ENCODE measurements at regions not wholly inside any gene's neighbourhood (a gene's known extent, or its start where the extent isn't known, plus 50 kb on each side); places are given as distances from the start of the nearest gene placed in this dataset.
A peak's percentile ranks its signal among the peaks of the same experiment; 100 is the strongest.

- no peak overlapping the region for H3K4me3 ChIP-seq (ENCODE audit: insufficient read depth, low read depth, low read length)
- peaks cover 33% of the 10 kb centered on the region for H3K4me1 Mint-ChIP-seq (ENCODE audit: low read depth, unreplicated experiment)
- H2AFZ ChIP-seq (ENCODE audit: low read depth, low read length): no peak overlapping the region
- peak overlapping the region; percentile 16 for H3K9ac ChIP-seq (ENCODE audit: low read length)
- H3K4me2 ChIP-seq (ENCODE audit: low read length): no peak overlapping the region
- no peaks in the 10 kb centered on the region for H3K36me3 ChIP-seq (ENCODE audit: insufficient read depth, low read length)
- no peaks in the 10 kb centered on the region for H3K27me3 Mint-ChIP-seq (ENCODE audit: low read depth, unreplicated experiment)
- no peak overlapping the region for H3K4me3 Mint-ChIP-seq (ENCODE audit: unreplicated experiment)
- peaks cover 23% of the 10 kb centered on the region for H3K36me3 Mint-ChIP-seq (ENCODE audit: low read depth, unreplicated experiment)
- no peaks in the 10 kb centered on the region for H4K20me1 ChIP-seq (ENCODE audit: insufficient read depth, low read length)
- peaks cover 10% of the 10 kb centered on the region for H3K9me3 Mint-ChIP-seq (ENCODE audit: unreplicated experiment)
- FAIRE-seq (no peak), DNase-seq (ENCODE audit: low read depth) (peak; percentile 79)
- H3K9me3 ChIP-seq (ENCODE audit: insufficient read depth, low read depth, low read length): no peaks in the 10 kb centered on the region
- TF ChIP-seq, protein P1, sequence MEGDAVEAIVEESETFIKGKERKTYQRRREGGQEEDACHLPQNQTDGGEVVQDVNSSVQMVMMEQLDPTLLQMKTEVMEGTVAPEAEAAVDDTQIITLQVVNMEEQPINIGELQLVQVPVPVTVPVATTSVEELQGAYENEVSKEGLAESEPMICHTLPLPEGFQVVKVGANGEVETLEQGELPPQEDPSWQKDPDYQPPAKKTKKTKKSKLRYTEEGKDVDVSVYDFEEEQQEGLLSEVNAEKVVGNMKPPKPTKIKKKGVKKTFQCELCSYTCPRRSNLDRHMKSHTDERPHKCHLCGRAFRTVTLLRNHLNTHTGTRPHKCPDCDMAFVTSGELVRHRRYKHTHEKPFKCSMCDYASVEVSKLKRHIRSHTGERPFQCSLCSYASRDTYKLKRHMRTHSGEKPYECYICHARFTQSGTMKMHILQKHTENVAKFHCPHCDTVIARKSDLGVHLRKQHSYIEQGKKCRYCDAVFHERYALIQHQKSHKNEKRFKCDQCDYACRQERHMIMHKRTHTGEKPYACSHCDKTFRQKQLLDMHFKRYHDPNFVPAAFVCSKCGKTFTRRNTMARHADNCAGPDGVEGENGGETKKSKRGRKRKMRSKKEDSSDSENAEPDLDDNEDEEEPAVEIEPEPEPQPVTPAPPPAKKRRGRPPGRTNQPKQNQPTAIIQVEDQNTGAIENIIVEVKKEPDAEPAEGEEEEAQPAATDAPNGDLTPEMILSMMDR (IDR thresholded peaks at IDR 0.05; ENCODE audit: insufficient read depth, low read depth, low read length): no peak
- TF ChIP-seq EZH2 (IDR thresholded peaks at IDR 0.05; ENCODE audit: insufficient read depth, low read length): no peak
- H3K27me3 ChIP-seq (ENCODE audit: insufficient read depth, low read length): no peaks in the 10 kb centered on the region
- H3K4me1 ChIP-seq (ENCODE audit: insufficient read depth, low read length): peaks cover 8% of the 10 kb centered on the region
- H3K79me2 ChIP-seq (ENCODE audit: insufficient read depth, low read length): no peaks in the 10 kb centered on the region
- peak overlapping the region; percentile 44 for H3K27ac ChIP-seq (ENCODE audit: low read depth, low read length)
- peak overlapping the region; percentile 84 for H3K27ac Mint-ChIP-seq (ENCODE audit: unreplicated experiment)
Measured at GRCh38 chr6:22041797-22042480, 254.9 kb downstream of the PRL start.

DNA sequence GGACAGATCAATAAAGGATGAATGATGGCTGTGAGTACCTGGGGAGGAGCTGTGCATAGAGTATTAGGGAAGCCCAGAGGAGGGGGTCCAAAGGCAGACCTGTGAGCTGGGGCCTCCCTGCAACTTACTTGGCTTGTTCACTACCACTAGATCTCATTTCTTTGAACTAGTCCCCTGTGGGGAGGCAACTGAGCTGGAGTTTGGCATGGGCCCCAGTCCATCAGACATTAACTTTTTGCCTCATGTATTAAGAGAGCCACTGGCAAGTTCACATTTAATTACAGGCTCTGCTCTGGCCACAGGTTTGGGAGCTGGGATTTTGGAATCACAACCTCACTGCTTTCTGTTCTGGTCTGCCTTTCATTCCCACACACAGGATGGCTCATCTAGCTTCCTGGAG is 254.1 kb downstream of the PRL start:
- peaks cover 13% of the 10 kb centered on the region for H3K9me3 Mint-ChIP-seq (ENCODE audit: unreplicated experiment)
- H3K4me3 ChIP-seq (ENCODE audit: insufficient read depth, low read depth, low read length): no peak overlapping the region
- no peaks in the 10 kb centered on the region for H4K20me1 ChIP-seq (ENCODE audit: insufficient read depth, low read length)
- peaks cover 25% of the 10 kb centered on the region for H3K36me3 Mint-ChIP-seq (ENCODE audit: low read depth, unreplicated experiment)
- peak overlapping the region; percentile 79 for H3K27ac Mint-ChIP-seq (ENCODE audit: unreplicated experiment)
- no peak overlapping the region for H2AFZ ChIP-seq (ENCODE audit: low read depth, low read length)
- peak overlapping the region; percentile 21 for H3K27ac ChIP-seq (ENCODE audit: low read depth, low read length)
- H3K4me2 ChIP-seq (ENCODE audit: low read length): no peak overlapping the region
- H3K27me3 Mint-ChIP-seq (ENCODE audit: low read depth, unreplicated experiment): no peaks in the 10 kb centered on the region
- FAIRE-seq (no peak), DNase-seq (ENCODE audit: low read depth) (no peak)
- H3K79me2 ChIP-seq (ENCODE audit: insufficient read depth, low read length): no peaks in the 10 kb centered on the region
- no peak for TF ChIP-seq EZH2 (IDR thresholded peaks at IDR 0.05; ENCODE audit: insufficient read depth, low read length)
- TF ChIP-seq, protein P1 (IDR thresholded peaks at IDR 0.05; ENCODE audit: insufficient read depth, low read depth, low read length): no peak
- no peaks in the 10 kb centered on the region for H3K9me3 ChIP-seq (ENCODE audit: insufficient read depth, low read depth, low read length)
- H3K27me3 ChIP-seq (ENCODE audit: insufficient read depth, low read length): no peaks in the 10 kb centered on the region
- H3K4me3 Mint-ChIP-seq (ENCODE audit: unreplicated experiment): no peak overlapping the region
- H3K36me3 ChIP-seq (ENCODE audit: insufficient read depth, low read length): no peaks in the 10 kb centered on the region
- peaks cover 29% of the 10 kb centered on the region for H3K4me1 Mint-ChIP-seq (ENCODE audit: low read depth, unreplicated experiment)
- no peak overlapping the region for H3K9ac ChIP-seq (ENCODE audit: low read length)
- H3K4me1 ChIP-seq (ENCODE audit: insufficient read depth, low read length): peaks cover 8% of the 10 kb centered on the region

GRCh38 chr6:22043284-22043962 is 253.4 kb downstream of the PRL start:
- TF ChIP-seq, protein P1 (IDR thresholded peaks at IDR 0.05; ENCODE audit: insufficient read depth, low read depth, low read length): no peak
- TF ChIP-seq EZH2 (IDR thresholded peaks at IDR 0.05; ENCODE audit: insufficient read depth, low read length): no peak
- H3K9me3 Mint-ChIP-seq (ENCODE audit: unreplicated experiment): peaks cover 13% of the 10 kb centered on the region
- H3K79me2 ChIP-seq (ENCODE audit: insufficient read depth, low read length): no peaks in the 10 kb centered on the region
- H3K27me3 ChIP-seq (ENCODE audit: insufficient read depth, low read length): no peaks in the 10 kb centered on the region
- no peak overlapping the region for H3K4me3 Mint-ChIP-seq (ENCODE audit: unreplicated experiment)
- H3K4me1 Mint-ChIP-seq (ENCODE audit: low read depth, unreplicated experiment): peaks cover 27% of the 10 kb centered on the region
- H3K4me1 ChIP-seq (ENCODE audit: insufficient read depth, low read length): peaks cover 8% of the 10 kb centered on the region
- H3K9me3 ChIP-seq (ENCODE audit: insufficient read depth, low read depth, low read length): no peaks in the 10 kb centered on the region
- no peaks in the 10 kb centered on the region for H3K27me3 Mint-ChIP-seq (ENCODE audit: low read depth, unreplicated experiment)
- no peaks in the 10 kb centered on the region for H3K36me3 ChIP-seq (ENCODE audit: insufficient read depth, low read length)
- DNase-seq (ENCODE audit: low read depth) (no peak), FAIRE-seq (no peak)
- peak overlapping the region; percentile 79 for H3K27ac Mint-ChIP-seq (ENCODE audit: unreplicated experiment)
- H4K20me1 ChIP-seq (ENCODE audit: insufficient read depth, low read length): no peaks in the 10 kb centered on the region
- H3K4me2 ChIP-seq (ENCODE audit: low read length): no peak overlapping the region
- H3K9ac ChIP-seq (ENCODE audit: low read length): no peak overlapping the region
- no peak overlapping the region for H3K27ac ChIP-seq (ENCODE audit: low read depth, low read length)
- no peak overlapping the region for H3K4me3 ChIP-seq (ENCODE audit: insufficient read depth, low read depth, low read length)
- H3K36me3 Mint-ChIP-seq (ENCODE audit: low read depth, unreplicated experiment): peaks cover 27% of the 10 kb centered on the region
- H2AFZ ChIP-seq (ENCODE audit: low read depth, low read length): no peak overlapping the region
